ENCODE measurements at regions not wholly inside any gene's neighbourhood (a gene's known extent, or its start where the extent isn't known, plus 50 kb on each side); places are given as distances from the start of the nearest gene placed in this dataset.

DNA sequence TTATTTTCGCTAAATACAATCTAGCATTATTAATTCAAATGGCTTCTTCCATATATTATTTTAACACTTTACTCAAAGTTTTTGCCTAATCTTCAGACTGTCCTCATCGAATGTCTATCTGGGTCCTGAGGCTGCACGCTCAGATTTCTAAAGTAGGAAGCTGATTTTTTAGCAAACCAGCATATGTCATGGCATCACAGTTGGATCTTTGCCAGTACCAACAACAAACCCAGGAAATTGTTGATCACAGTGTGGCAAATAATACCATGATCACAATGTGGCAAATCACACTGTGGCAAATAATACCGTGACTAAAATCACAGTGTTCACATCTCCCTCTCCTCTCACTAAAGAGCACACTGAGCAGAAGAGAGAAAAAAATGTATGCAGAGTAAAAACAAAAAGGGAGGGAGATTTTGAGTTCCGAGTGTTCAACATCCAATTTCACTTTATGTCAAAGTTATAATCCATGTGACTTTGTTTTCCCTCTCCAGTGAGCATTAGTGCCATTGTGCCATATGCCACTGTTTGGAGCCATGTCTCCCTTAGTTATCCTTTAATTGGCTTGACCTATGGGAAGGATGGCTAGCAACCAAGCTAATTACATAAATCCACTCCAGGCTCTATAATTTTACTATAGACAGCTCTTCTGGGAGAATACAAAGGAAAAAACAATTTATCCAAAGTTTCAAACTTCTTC is 1059.6 kb downstream of the HACE1 start:
- TF ChIP-seq ELF4 (IDR thresholded peaks at IDR 0.05) (no peak), TARDBP (IDR thresholded peaks at IDR 0.05) (no peak), ARNT (IDR thresholded peaks at IDR 0.05) (no peak), FOXM1 (IDR thresholded peaks at IDR 0.05; ENCODE audit: borderline replicate concordance) (no peak), FOXK2 (IDR thresholded peaks at IDR 0.05) (no peak), BHLHE40 (IDR thresholded peaks at IDR 0.05; ENCODE audit: borderline replicate concordance) (no peak), LEF1 (IDR thresholded peaks at IDR 0.05; ENCODE audit: borderline replicate concordance) (no peak), L3MBTL2 (conservative IDR thresholded peaks at IDR 0.05) (no peak)
- TF ChIP-seq, protein P1, sequence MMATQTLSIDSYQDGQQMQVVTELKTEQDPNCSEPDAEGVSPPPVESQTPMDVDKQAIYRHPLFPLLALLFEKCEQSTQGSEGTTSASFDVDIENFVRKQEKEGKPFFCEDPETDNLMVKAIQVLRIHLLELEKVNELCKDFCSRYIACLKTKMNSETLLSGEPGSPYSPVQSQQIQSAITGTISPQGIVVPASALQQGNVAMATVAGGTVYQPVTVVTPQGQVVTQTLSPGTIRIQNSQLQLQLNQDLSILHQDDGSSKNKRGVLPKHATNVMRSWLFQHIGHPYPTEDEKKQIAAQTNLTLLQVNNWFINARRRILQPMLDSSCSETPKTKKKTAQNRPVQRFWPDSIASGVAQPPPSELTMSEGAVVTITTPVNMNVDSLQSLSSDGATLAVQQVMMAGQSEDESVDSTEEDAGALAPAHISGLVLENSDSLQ (IDR thresholded peaks at IDR 0.05) = no peak
